NCI-H1694 treated with DMSO at 0.1 percent for 48 hours (cell line): ENCODE measurements at regions not wholly inside any gene's neighbourhood (a gene's known extent, or its start where the extent isn't known, plus 50 kb on each side); places are given as distances from the start of the nearest gene placed in this dataset.
A peak's percentile ranks its signal among the peaks of the same experiment; 100 is the strongest.

ENCODE experiments used
- DNase-seq: peaks from one replicate; lab custom pipeline; 2025; lab: John Stamatoyannopoulos, UW

DNA sequence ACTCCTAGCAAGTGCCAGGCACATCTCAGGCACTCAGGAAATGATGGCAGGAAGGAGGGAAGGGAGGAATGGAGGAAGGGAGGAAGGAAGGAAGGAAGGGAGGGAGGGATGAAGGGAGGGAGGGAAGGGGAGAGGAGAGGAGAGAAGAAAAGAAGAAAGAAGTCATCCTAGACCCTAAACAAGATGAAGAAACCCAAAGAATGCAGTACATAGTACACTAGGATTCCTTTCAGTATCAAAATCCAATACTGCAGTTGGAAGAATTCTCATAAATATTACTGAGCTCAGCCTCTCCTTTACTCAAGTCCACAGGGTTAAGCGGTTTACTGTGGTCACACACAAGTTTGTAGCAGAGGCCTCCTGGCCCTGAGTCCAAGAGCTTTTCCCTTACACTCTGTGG is 155.7 kb upstream of the ETAA1 start:
- DNase-seq, result no peak

DNA sequence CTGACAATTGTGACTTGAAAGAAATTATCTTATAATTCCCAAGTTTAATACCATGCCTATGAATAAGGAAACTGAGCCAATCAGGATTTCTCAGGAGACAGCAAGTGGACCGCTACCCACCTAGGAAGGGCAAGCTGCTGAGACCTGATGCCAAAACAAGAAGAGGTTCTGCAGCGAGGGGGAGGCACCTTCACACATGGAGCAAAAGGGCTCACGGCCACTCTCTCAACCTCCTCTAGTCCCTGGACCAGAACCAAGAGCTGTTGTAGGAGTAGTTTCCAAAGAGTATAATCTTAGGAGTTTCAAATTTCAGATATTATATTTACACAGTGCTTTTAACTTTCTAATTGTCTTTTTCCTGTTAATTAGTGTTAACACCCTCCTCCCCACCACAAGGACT is 154.7 kb upstream of the ETAA1 start:
- DNase-seq, result no peak

DNA sequence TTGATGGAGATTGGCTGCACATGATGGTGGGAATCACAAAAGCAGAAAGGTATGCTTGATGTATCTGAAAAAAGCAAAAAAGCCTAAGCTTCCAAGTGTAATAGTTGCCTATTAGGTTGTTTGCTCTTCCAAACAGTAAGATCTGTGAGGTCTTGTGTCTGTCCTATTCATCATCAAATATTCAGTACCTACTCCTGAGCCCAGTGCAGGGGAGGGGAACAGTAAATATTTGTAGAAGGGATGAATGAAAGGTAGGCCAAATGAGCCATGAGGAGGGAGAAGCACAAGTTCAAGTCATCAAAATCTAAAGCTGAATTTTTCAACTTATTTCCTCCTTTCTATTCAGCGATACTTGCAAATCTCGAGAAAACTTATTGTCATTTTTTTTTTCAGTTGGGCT is 153.2 kb upstream of the ETAA1 start:
- DNase-seq, result no peak

DNA sequence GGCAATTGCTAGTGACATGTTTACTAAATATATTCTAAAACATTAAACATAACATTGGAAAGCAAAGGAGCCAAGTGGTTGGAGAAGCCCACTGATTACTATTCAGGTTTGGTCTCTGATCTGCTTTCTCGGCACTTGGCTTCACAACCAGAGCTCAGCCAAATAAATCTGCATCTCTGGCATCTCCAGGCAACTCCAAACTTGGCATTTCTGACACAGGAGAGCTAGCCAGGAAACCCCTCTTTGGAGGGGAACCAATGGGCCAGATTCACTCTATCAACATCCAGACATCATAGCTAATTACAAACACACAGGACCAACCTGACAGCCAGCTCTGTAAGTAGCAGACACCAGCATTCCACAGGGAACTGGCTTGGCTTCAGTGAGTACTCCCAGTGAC is 150.3 kb upstream of the ETAA1 start:
- DNase-seq, result no peak

DNA sequence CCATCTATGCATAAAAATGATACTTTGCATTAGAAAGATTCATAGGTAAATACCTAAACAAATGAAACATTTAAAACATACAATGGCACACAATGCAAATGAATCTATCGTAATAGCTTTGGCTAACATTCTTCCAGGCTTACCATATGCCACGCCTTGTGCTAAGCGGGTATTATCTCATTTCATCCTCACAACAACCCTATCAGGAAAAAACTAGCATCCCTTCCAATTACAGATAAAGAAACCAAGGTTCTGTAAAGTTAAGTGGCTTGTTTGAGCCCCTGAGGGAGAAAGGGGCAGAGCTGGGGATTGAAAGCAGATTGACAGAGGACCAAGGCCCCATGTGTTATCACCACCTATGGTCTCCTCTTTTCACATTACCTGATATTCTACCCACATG is 145.4 kb upstream of the ETAA1 start:
- no peak for DNase-seq

DNA sequence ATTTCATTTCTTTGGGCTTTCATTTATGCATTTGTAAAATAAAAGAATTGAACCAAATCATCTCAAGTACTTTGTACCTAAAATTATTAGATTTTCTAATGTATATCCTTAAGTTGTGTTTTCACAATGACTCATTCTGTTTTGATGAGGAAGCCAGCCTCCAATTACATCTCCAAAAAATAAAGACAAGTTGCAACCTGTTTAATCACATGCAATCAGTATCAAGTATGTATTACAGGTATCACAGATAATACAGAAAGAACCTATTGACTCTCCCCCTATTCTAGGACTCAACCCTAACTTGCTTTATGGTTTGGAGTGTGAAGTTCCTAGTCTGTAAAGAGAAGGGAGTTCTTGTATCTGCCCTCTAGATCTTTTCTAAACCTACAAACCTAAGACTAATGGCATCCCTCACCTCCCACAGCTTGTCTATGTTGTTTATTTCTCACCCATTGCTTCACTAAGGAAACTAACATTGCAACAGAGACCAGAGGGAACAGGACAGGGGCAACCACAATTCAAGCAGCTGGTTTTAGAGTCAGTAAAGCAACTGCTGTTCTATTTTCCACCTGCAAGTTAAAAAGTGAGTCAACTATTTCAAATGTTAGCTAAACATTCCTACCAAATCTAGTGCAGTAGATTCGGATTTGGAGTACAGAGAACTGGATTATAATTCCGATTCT is 141.1 kb upstream of the ETAA1 start:
- no peak for DNase-seq

DNA sequence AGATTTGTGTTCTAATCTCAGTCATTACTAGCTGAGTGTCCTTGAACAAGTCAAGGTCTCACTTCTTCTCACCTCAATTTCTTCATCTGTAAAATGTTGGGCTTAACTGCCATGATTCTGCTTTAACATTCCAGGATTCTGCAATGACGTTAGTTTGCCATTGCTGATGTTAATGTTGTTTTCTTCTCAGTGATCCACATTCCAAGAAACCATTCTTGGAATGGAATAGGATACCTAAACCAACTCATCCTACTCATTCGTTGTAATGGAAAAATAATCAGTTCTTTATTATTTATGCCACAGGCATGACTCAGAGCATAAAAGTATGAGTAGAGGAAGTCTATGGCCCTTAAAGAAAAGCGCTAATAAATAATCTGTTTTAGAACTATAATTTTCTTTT is 140.2 kb upstream of the ETAA1 start:
- no peak for DNase-seq

DNA sequence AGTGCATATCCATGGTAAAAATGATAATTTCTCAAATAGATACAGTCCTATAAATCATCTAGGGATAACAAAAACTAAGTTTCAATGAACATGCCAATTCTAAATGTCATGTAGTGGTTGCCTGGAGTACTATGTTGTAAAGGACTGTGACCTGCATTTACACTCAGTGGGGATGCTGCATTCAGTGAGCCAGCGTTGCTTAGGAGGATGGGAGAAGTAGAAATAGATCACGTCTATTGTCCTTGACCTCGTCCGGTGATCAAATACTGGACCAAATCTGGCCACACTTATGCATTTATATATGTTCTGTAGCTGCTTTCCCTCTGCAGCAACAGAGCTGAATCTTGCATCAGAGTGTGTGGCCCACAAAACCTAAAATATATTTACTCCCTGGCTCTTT is 139.0 kb upstream of the ETAA1 start:
- no peak for DNase-seq

DNA sequence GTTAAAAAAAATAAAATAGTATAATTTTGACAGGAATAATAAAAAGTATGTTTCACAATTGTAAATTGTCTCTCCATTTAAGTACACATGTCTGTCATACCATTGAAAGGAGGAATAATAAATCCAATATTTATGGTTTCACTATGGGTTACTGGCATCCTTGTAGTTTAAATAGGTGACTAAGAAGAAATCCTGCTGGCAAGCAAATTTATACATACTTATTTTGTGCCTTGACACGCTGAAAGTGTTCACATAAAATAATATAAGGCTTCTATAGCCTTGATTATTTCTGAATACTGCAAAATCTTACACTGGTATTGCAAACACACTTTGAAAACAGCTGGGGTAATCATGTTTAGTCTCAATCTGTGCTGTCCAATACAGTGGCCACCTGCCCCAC is 138.3 kb upstream of the ETAA1 start:
- no peak for DNase-seq

DNA sequence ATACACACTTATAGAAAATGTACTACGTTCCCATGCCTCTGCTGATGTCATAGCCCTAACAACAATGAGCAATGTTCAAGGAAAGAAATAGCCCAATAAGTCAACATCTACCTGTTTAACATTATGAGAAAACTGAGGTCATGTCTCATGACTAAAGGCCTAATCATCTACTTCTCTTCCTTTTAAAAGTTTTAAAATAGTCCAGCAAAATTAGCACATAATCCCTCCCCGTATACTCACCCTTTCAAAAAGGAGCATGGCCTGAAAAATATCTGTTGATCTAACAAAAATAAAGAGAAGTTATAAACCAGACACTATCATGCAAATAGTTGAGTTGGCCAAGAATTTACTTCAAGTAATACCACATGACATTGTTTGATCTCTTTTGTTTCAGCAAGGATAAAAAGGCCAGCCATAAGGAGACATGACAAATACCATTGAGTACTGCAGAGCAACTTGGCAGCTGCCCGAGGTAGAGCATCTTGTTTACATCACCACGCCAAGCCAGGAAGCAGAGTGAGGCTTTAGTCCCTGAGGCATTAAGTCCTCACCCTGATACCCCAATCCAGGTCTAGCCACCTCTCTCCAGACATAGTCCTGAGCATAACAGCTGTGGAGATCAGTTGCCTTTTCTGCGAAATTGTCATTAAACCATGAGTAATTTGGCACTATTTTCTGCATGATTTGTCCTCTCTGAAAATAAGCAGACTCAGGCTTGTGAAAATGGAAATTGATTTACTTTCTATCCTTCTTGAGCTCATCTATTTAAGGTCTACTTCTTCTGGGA is 137.4 kb upstream of the ETAA1 start:
- peak; percentile 89 for DNase-seq

DNA sequence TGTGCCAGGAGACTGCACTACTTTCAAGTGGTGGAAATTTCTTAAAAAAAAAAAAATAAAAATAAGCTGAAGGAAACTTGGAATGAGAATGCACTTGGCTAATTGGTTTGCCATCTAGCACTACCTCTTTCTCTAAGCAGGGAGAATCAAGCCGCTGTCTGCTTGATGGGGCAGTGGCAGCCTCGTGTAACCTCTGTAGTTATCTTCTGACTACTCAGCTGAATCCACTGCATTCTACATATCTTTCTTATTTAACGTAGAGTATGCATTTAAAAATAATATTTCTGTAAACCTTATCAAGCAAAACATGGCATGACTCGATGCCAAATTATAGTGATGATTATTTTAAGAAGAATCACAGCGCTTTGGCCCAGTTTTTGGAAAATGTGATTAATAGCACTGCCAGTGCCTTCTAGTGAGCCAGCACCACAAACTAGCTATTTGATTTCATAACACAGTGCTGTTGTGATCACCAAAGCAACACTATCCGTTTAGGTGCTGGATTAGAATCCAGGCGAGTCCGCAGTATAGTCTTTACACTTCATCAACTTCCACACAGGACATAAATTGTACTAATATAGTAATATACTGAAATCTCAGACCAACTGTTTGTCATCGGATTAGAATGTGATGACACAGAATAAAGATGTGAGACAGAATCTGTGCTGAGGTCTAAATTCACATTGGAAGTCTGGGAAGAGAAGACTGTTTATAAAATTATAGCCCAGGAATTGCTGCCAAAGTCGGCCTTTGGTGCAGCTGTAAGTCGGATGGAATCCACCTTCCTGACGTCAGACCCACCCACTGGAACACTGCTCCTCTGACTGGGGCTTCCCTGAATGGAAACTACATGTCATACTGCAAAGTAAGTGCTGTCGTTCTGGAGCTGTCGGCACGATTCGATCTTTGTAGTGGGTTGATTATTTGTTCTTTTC is 136.5 kb upstream of the ETAA1 start:
- DNase-seq, result peak; percentile 84

DNA sequence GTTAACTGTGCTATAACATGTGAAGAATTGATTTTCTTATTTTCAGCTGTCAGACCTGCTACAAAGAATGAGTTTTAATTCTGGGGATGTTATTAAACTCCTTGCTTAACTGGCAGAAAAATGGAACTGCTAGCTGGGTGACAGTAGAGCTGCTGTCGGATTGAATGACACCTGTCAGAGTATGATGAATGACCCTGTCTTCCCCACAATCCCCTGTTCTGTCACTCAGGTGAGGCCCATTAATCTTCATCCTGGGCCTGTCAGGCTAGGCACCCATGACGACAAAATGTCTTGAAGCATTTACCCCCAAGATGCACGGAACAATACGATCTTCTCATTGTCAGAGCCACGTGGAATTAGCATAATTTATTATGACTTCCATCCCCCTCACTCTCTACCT is 129.9 kb upstream of the ETAA1 start:
- DNase-seq, result no peak

DNA sequence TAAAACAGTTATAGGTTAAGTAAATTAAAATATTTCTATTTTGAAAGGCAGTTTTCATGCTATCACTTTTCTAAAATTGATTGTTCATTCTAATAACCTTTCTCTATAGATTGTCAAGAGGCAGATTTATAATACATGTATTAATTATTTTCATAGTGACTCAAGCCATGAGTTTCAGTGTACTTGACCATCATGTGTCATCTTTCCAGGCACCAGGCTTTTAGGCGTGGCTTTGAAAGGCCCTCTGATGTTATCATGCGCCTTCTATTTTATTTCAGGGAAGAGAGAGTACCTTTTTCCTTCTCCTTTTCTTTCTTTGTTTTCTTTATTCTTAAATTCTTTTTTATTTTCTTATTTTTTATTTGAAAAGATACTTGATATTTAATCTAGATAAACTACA is 128.3 kb upstream of the ETAA1 start:
- no peak for DNase-seq

DNA sequence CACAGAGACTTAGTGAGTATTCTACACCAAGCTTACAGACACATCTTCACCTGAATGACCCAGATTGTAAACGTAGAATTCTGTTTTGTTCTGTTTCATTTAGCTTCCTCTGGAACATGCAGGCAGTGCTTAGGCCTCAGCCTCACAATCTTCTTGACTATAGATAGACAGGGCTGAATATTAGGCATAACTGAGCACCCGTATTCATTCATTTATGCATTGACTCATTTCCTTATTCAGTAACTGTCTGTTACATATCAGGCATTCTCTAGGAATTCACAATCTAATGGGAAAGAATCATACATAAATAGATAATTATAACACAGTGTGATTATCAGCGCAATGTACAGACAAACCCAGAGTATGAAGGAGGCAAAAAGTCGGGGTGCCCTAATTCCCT is 124.9 kb upstream of the ETAA1 start:
- DNase-seq, result no peak

DNA sequence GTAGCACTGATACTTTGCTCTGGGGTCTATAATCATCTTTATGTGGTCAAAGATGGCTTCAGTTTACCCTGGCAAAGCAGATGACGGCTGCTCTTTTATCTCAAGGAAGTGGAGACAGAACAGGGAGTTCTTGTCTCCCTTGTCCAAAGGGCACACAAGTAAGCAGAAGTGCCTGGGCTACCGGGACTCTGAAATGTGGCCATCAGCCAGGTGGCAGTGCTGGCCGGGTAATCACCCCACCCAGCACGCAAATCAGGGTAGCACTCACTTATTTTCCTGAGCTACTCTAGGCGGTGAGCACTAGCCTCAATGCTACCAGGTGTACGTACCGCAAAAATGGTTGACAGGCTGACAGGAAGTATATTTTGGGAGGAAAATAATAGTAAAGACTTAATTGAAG is 119.7 kb upstream of the ETAA1 start:
- DNase-seq, result no peak

DNA sequence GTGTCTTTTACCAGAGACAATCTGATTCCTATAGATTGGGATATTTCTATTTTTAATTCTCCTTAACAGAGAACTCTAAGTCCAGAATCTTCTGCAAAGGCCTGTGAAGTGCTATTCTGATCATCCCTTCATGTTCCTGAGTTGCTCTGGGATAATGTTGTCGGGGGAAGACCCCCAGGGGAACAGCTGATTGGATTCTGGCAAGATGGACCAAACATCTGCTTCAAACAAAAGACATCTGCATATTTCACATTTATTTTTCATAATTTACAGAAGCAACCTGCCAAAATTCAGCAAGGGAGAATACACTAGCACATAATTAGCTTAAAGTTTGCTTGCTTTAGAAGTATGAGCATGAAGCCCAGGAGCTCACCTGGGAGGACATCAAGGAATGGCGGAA is 116.0 kb upstream of the ETAA1 start:
- no peak for DNase-seq

DNA sequence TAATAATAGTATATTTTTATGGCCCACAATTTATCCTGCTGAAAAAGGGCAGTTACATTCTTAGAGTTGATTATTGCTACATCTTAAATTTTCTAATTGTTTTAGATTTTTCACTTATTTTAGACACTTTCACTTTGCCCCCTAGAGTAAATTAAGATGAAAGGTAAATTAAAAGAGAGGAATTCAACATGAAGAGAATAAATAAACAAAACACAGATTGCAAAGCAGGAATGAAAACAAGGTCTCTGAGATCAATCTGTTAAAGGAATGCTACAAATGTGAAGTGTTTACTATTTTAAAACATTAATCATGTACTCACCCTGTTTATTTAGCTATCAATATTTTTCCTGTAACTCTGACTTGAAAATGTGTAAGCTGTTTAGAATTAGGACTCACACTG is 113.5 kb upstream of the ETAA1 start:
- DNase-seq, result no peak

DNA sequence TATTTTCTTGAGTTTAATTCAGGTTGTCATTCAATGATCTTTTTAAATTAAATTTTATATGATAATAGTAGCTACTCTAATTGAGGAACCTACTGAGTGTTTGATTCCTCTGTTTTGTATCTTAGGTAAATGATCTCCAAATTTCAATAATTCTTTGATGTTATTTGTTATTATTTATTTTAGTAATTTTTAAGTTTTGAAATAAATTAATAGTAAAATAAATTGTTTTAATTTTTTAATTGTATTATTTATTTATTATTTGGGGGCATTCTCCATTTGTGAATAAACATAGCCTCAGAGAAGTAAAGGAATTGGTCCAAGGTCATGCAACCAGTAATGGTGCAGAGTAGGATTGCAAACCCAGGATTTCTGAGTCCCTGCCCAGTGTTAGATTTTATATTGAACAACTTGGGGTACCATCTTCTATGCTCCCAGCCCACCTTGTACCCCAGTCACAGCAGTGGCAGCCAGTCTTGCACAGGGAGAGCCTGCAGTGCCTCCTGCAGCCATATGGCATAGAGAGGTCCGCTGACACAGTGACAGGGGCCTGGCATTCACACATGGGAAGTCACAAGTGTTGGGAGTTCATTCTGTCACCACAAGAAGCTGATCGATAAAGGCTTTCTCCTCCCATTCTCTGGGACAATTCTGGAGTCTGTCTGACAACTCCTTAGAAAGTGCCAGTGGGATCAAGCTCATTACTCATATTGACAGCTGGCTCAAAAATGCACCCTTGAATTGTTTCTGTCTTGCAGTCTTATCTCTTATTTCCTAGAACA is 110.0 kb upstream of the ETAA1 start:
- DNase-seq, result no peak

DNA sequence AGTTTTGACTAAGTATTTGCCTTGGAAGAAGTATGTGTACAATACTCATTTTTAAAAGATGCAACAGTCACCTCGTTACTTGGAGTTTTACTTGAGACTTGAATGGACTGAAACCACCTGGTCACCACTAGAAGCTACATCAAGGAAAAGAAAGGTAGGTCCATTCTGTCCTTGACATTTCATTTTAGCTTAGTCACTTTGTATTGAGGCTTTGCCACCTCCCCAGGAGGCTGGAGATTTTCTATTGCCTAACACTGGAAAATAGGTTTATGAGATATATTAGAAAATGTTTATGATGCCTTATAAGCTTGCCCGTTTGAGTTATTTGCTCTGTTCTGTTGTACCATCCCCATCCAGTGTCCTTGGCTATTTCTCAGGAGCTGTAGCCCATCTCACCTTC is 107.9 kb upstream of the ETAA1 start:
- DNase-seq, result no peak

DNA sequence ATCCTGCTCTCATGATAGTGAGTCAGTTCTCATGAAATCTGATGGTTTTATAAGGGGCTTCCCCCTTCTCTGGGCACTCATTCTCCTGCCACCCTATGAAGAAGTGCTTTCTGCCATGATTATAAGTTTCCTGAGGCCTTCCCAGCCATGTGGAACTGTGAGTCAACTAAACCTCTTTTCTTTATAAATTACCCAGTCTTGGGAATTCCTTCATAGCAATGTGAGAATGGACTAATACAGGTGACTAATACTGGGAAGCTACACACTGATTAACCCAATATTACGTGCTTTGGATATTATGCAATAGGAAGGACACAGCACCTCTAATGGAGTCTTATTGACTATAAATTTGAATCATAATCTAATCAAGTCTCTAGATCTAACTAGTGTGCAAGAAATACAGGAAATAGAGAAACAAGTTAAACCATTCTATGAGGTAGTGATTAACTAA is 107.2 kb upstream of the ETAA1 start:
- no peak for DNase-seq

DNA sequence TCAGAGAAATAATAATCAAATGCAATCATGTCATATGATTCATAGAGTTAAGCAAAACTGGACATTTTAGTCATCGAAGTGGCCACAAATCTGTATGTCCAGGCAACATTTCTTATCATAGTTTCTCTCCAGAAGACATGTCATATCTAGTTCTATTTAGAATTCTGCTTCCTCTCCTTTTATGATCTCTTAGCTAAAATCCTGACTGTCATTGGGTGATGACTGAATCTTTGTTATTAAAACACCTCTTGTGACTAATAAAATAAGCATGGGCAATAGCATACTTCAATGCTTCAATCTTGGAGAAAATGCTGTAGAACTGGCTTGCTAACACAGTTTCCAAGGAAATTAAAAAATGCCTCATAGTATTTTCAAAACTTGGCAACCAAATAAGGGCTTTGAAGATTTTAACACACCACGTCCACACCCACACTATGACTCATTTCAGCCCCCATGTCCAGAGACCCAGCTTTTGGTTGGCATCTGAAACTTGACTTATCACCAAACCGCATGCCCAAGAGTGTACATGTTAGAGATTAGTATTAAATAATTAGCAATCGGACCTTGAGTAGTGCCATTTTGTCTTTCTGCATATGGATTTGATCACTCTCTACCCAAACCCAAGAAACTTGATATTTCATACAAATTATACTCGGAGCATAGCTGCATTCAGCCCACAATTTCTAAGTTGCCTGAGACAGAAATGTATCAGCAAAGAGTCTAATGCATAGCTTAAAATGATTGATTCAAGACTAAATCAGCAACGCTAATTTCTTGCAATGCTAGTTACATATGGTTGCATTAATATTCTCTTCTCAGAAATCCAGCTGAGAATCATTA is 106.5 kb upstream of the ETAA1 start:
- no peak for DNase-seq
